ENCODE measurements at regions not wholly inside any gene's neighbourhood (a gene's known extent, or its start where the extent isn't known, plus 50 kb on each side); places are given as distances from the start of the nearest gene placed in this dataset.

- Histone ChIP-seq H3K9ac (no peak overlapping the region), H3K4me2 (peak overlapping the region; percentile 83), H3K27ac (no peak overlapping the region)
Observed at GRCh38 chr15:66851311-66852063, 149.5 kb downstream of the SMAD6 start.

GRCh38 chr15:66852064-66852905, 150.2 kb downstream of the SMAD6 start:
- Histone ChIP-seq H3K4me2 (no peak overlapping the region), H3K4me1 (ENCODE audit: low read depth, poor library complexity, severe bottlenecking) (peaks cover 12% of the 10 kb centered on the region), H3K27ac (no peak overlapping the region), H4K20me1 (ENCODE audit: insufficient read depth) (no peaks in the 10 kb centered on the region), H3K9ac (no peak overlapping the region), H3K79me2 (ENCODE audit: insufficient read depth, low read depth) (no peaks in the 10 kb centered on the region), H3K4me3 (IDR thresholded peaks at IDR 0.05; ENCODE audit: insufficient read depth, low read depth, low read length) (no peak overlapping the region), H3K36me3 (ENCODE audit: insufficient read depth) (no peaks in the 10 kb centered on the region), H2AFZ (ENCODE audit: low read depth) (peak overlapping the region; percentile 98), H3K27me3 (ENCODE audit: insufficient read depth, low read depth) (no peaks in the 10 kb centered on the region)
- TF ChIP-seq CTCF (conservative IDR thresholded peaks at IDR 0.05; ENCODE audit: low read depth, low read length) = no peak

More at GRCh38 chr15:66851311-66852063, 149.5 kb downstream of the SMAD6 start:
- Histone ChIP-seq H4K20me1 (ENCODE audit: insufficient read depth) (no peaks in the 10 kb centered on the region), H3K79me2 (ENCODE audit: insufficient read depth, low read depth) (no peaks in the 10 kb centered on the region), H3K36me3 (ENCODE audit: insufficient read depth) (no peaks in the 10 kb centered on the region), H3K27me3 (ENCODE audit: insufficient read depth, low read depth) (no peaks in the 10 kb centered on the region), H2AFZ (ENCODE audit: low read depth) (peak overlapping the region; percentile 98), H3K4me3 (IDR thresholded peaks at IDR 0.05; ENCODE audit: insufficient read depth, low read depth, low read length) (no peak overlapping the region), H3K4me1 (ENCODE audit: low read depth, poor library complexity, severe bottlenecking) (peaks cover 12% of the 10 kb centered on the region)
- peak; percentile 85 for TF ChIP-seq CTCF (conservative IDR thresholded peaks at IDR 0.05; ENCODE audit: low read depth, low read length)

- Histone ChIP-seq H3K4me2 (no peak overlapping the region), H4K20me1 (ENCODE audit: insufficient read depth) (no peaks in the 10 kb centered on the region), H2AFZ (ENCODE audit: low read depth) (no peak overlapping the region), H3K27ac (no peak overlapping the region), H3K9ac (no peak overlapping the region), H3K4me3 (IDR thresholded peaks at IDR 0.05; ENCODE audit: insufficient read depth, low read depth, low read length) (no peak overlapping the region), H3K36me3 (ENCODE audit: insufficient read depth) (no peaks in the 10 kb centered on the region), H3K4me1 (ENCODE audit: low read depth, poor library complexity, severe bottlenecking) (peaks cover 12% of the 10 kb centered on the region), H3K27me3 (ENCODE audit: insufficient read depth, low read depth) (no peaks in the 10 kb centered on the region), H3K79me2 (ENCODE audit: insufficient read depth, low read depth) (no peaks in the 10 kb centered on the region)
- TF ChIP-seq CTCF (conservative IDR thresholded peaks at IDR 0.05; ENCODE audit: low read depth, low read length) = no peak
Observed at GRCh38 chr15:66854012-66854965, 152.3 kb downstream of the SMAD6 start.

- Histone ChIP-seq H3K27ac (no peak overlapping the region), H3K4me2 (no peak overlapping the region)
- TF ChIP-seq CTCF (conservative IDR thresholded peaks at IDR 0.05; ENCODE audit: low read depth, low read length) = no peak
Observed at GRCh38 chr15:66855041-66855440, 153.0 kb downstream of the SMAD6 start.

More at GRCh38 chr15:66855041-66855440, 153.0 kb downstream of the SMAD6 start:
- Histone ChIP-seq H3K4me3 (IDR thresholded peaks at IDR 0.05; ENCODE audit: insufficient read depth, low read depth, low read length) (no peak overlapping the region), H4K20me1 (ENCODE audit: insufficient read depth) (no peaks in the 10 kb centered on the region), H2AFZ (ENCODE audit: low read depth) (no peak overlapping the region), H3K36me3 (ENCODE audit: insufficient read depth) (no peaks in the 10 kb centered on the region), H3K9ac (no peak overlapping the region), H3K4me1 (ENCODE audit: low read depth, poor library complexity, severe bottlenecking) (peaks cover 12% of the 10 kb centered on the region), H3K27me3 (ENCODE audit: insufficient read depth, low read depth) (no peaks in the 10 kb centered on the region), H3K79me2 (ENCODE audit: insufficient read depth, low read depth) (no peaks in the 10 kb centered on the region)
